Upper lobe of left lung (tissue), 6 donors: ENCODE measurements at regions not wholly inside any gene's neighbourhood (a gene's known extent, or its start where the extent isn't known, plus 50 kb on each side); places are given as distances from the start of the nearest gene placed in this dataset.

Experiments used
- ATAC-seq, 2 donors: fragments of 200-7000 bp; cut with Tn5 transposase; one replicate each; pipeline ENCODE4 v1.9.1; 2022; ENCODE audit warnings: mild to moderate bottlenecking in 2 of 2, moderate library complexity in 2 of 2; ENCODE audit not compliant: low FRiP score in 2 of 2
- DNase-seq, 2 donors: peaks; one replicate each; pipeline ENCODE4 v3.0.0-alpha.2; 2019 to 2020
- H3K27ac ChIP-seq, 4 donors: fragments of 200-600 bp; sonication (generic); one replicate each; pipeline ENCODE4 v1.5.1; 2016 to 2019
- H3K27me3 ChIP-seq, 4 donors: fragments of 200-600 bp; sonication (generic); one replicate each; pipeline ENCODE4 v1.5.1; 2017 to 2019
- H3K36me3 ChIP-seq, 4 donors: fragments of 200-600 bp; sonication (generic); one replicate each; pipeline ENCODE4 v1.5.1; 2016 to 2019
- H3K4me1 ChIP-seq, 4 donors: fragments of 200-600 bp; sonication (generic); one replicate each; pipeline ENCODE4 v1.5.1; 2018 to 2019
- H3K4me3 ChIP-seq, 4 donors: fragments of 200-600 bp; sonication (generic); one replicate each; pipeline ENCODE4 v1.5.1; 2017 to 2019; ENCODE audit warnings: mild to moderate bottlenecking in 2 of 4, moderate library complexity in 1 of 4
- H3K9me3 ChIP-seq, 4 donors: fragments of 200-600 bp; sonication (generic); one replicate each; pipeline ENCODE4 v1.5.1; 2018 to 2019
- CTCF ChIP-seq, 6 experiments: fragments of 450-650 bp in 4 of 6; fragments of 200-600 bp in 2 of 6; sonication (generic) in 2 of 6; IDR thresholded peaks; one replicate each; pipeline ENCODE4 v1.5.1; 2016 to 2019; ENCODE audit warnings: antibody characterized with exemption in 6 of 6
- EP300 ChIP-seq, 4 donors: sonication (generic); formaldehyde crosslinking; IDR thresholded peaks; one replicate each; pipeline ENCODE4 v1.5.1; 2017; ENCODE audit warnings: antibody characterized with exemption in 4 of 4, control low read depth in 2 of 4
- POLR2A ChIP-seq, 4 donors: fragments of 450-650 bp; IDR thresholded peaks; one replicate each; pipeline ENCODE4 v1.5.1; 2016 to 2017; ENCODE audit warnings: antibody characterized with exemption in 4 of 4, mild to moderate bottlenecking in 2 of 4
- POLR2AphosphoS5 ChIP-seq, 2 donors: sonication (generic); formaldehyde crosslinking; IDR thresholded peaks; one replicate each; pipeline ENCODE4 v1.5.1; 2017; ENCODE audit warnings: antibody characterized with exemption in 2 of 2
- WGBS, 2 donors: methylation state at CpG; one replicate each; pipeline ENCODE4 v1.1.5; 2017 to 2018; 5-methylcytosine and 5-hydroxymethylcytosine counted together
- donor health status: DM: no; HTN: no; CAD: no; lungs with moderate emphysema.
- donor health status: DM: no; HTN: yes; CAD: no; lungs with severe emphysema.

GRCh38 chr1:36537991-36538390 lies 55.3 kb upstream of the CSF3R start:
- Histone ChIP-seq H3K27ac (no peak overlapping the region), H3K27me3 (no peaks in the 10 kb centered on the region), H3K36me3 (no peaks in the 10 kb centered on the region), H3K4me3 (no peak overlapping the region), H3K9me3 (peaks cover 0 to 2% (median 0%) of the 10 kb centered on the region in 4 donors), H3K4me1 (no peaks in the 10 kb centered on the region)
- ATAC-seq, result no peak
- TF ChIP-seq POLR2AphosphoS5 (IDR thresholded peaks at IDR 0.05) (no peak), POLR2A (IDR thresholded peaks at IDR 0.05) (no peak), CTCF (IDR thresholded peaks at IDR 0.05) (no peak), EP300 (IDR thresholded peaks at IDR 0.05) (no peak)
- no peak for DNase-seq
- 57 to 62% methylated on average over 4 of the region's 4 CpGs for WGBS, 2 donors

GRCh38 chr1:36537190-36537768 lies 54.6 kb upstream of the CSF3R start:
- no peaks in the 10 kb centered on the region for H3K36me3 ChIP-seq
- no peak overlapping the region for H3K27ac ChIP-seq
- H3K9me3 ChIP-seq, result peaks cover 0 to 4% (median 2%) of the 10 kb centered on the region in 4 donors
- ATAC-seq (no peak), DNase-seq (no peak)
- no peaks in the 10 kb centered on the region for H3K27me3 ChIP-seq
- WGBS, 2 donors, result 53 to 56% methylated on average over 2 of the region's 2 CpGs
- no peaks in the 10 kb centered on the region for H3K4me1 ChIP-seq
- H3K4me3 ChIP-seq, result no peak overlapping the region
- TF ChIP-seq EP300 (IDR thresholded peaks at IDR 0.05) (no peak), POLR2A (IDR thresholded peaks at IDR 0.05) (no peak), POLR2AphosphoS5 (IDR thresholded peaks at IDR 0.05) (no peak), CTCF (IDR thresholded peaks at IDR 0.05) (no peak)

- no peak for ATAC-seq
- Histone ChIP-seq H3K4me1 (no peaks in the 10 kb centered on the region), H3K36me3 (no peaks in the 10 kb centered on the region), H3K9me3 (peaks cover 0 to 4% (median 2%) of the 10 kb centered on the region in 4 donors), H3K27ac (no peak overlapping the region), H3K4me3 (no peak overlapping the region), H3K27me3 (no peaks in the 10 kb centered on the region)
- TF ChIP-seq EP300 (IDR thresholded peaks at IDR 0.05) (no peak), CTCF (IDR thresholded peaks at IDR 0.05) (no peak), POLR2AphosphoS5 (IDR thresholded peaks at IDR 0.05) (no peak), POLR2A (IDR thresholded peaks at IDR 0.05) (no peak)
- WGBS, 2 donors, result 90% methylated on average over 1 of the region's 1 CpG
- DNase-seq, result no peak
These were observed 54.0 kb upstream of the CSF3R start for GRCh38 chr1:36536727-36537126.

GRCh38 chr1:36534711-36535412 lies 52.1 kb upstream of the CSF3R start:
- DNase-seq (peak in 1 of 2 donors; percentile 54), ATAC-seq (no peak)
- WGBS, 2 donors, result 74 to 75% methylated on average over 6 to 12 of the region's 12 CpGs
- H3K36me3 ChIP-seq, result no peaks in the 10 kb centered on the region
- no peak overlapping the region for H3K4me3 ChIP-seq
- H3K9me3 ChIP-seq, result peaks cover 0 to 4% (median 2%) of the 10 kb centered on the region in 4 donors
- H3K4me1 ChIP-seq, result no peaks in the 10 kb centered on the region
- TF ChIP-seq EP300 (IDR thresholded peaks at IDR 0.05) (no peak), POLR2A (IDR thresholded peaks at IDR 0.05) (no peak), POLR2AphosphoS5 (IDR thresholded peaks at IDR 0.05) (no peak), CTCF (IDR thresholded peaks at IDR 0.05) (no peak)
- no peak overlapping the region for H3K27ac ChIP-seq
- no peaks in the 10 kb centered on the region for H3K27me3 ChIP-seq

GRCh38 chr1:36533897-36534296 lies 51.2 kb upstream of the CSF3R start:
- no peaks in the 10 kb centered on the region for H3K4me1 ChIP-seq
- TF ChIP-seq POLR2A (IDR thresholded peaks at IDR 0.05) (no peak), CTCF (IDR thresholded peaks at IDR 0.05) (no peak), EP300 (IDR thresholded peaks at IDR 0.05) (no peak), POLR2AphosphoS5 (IDR thresholded peaks at IDR 0.05) (no peak)
- H3K36me3 ChIP-seq, result no peaks in the 10 kb centered on the region
- ATAC-seq, result no peak
- H3K4me3 ChIP-seq, result no peak overlapping the region
- 77 to 85% methylated on average over 4 of the region's 4 CpGs for WGBS, 2 donors
- DNase-seq, result no peak
- no peak overlapping the region for H3K27ac ChIP-seq
- H3K9me3 ChIP-seq, result peaks cover 0 to 4% (median 2%) of the 10 kb centered on the region in 4 donors
- no peaks in the 10 kb centered on the region for H3K27me3 ChIP-seq
